GM03348 (cell line): ENCODE measurements at regions not wholly inside any gene's neighbourhood (a gene's known extent, or its start where the extent isn't known, plus 50 kb on each side); places are given as distances from the start of the nearest gene placed in this dataset.

Experiments used
- DNase-seq: peaks from one replicate; pipeline ENCODE4 v3.0.0; 2012; ENCODE audit warnings: low spot score

DNA sequence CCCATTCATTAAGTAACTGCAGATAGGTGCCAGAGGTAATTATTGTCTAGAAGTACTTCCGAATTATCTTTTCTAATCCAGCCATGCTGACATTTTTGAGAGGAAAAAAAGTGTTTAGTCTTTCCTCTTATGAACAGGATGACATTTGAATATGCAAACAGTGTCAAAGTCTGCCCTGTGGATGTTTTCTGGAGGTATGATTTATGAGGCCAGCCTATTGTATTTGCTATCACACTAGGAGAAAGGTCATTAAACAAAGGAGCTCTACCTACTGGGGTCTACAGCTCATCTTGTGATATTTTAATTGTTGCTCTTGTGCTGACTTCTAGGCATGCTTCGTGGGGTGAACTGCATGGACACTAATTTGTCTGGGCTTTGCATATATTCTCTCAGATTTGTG lies 559.7 kb upstream of the CAMK1G start:
- DNase-seq = no peak

- DNase-seq = peak; percentile 12
These were observed 553.8 kb upstream of the CAMK1G start for GRCh38 chr1:209029737-209030136.

- DNase-seq = no peak
These were observed 552.9 kb upstream of the CAMK1G start for GRCh38 chr1:209030454-209031167.

GRCh38 chr1:209037064-209037463 lies 546.5 kb upstream of the CAMK1G start:
- no peak for DNase-seq

DNA sequence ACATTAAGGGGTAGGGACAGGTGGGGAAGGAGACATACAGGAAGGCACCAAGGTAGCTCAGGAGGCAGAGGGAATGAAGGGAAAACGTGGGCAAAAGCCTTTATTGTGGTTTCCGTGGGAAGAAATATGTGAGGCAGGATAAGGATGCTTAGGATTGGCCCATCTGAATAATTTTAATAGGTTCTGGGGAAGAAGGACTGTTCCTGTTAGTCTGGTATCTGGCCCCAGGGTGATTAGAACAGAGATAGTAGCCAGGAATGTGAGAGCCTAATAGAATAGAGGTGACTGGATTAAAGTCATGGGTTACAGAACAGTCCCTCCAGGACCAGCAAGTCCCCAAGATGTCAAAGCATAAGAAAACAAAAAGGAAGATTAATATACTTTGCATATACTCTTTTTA lies 545.2 kb upstream of the CAMK1G start:
- DNase-seq = no peak

- DNase-seq = no peak
These were observed 544.8 kb upstream of the CAMK1G start for GRCh38 chr1:209038735-209039134.

GRCh38 chr1:209040351-209040750 lies 543.2 kb upstream of the CAMK1G start:
- DNase-seq = no peak

- no peak for DNase-seq
These were observed 541.6 kb upstream of the CAMK1G start for GRCh38 chr1:209041927-209042326.

- no peak for DNase-seq
These were observed 541.1 kb upstream of the CAMK1G start for GRCh38 chr1:209042413-209042812.

GRCh38 chr1:209045331-209046057 lies 538.0 kb upstream of the CAMK1G start:
- DNase-seq = peak; percentile 9

DNA sequence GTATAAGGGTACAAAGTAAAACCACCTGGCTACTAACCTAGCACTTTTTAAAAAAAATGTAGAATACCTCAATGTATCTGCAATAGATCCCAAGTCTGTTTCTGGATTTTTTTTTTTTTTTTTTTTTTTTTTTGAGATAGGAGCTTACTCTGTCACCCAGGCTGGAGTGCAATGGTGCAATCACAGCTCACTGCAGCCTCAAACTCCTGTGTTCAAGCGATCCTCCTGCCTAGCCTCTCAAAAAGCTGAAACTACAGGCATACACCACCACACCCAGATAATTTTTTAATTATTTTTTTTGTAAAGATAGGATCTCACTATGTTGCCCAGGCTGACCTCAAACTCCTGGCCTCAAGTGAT lies 537.5 kb upstream of the CAMK1G start:
- DNase-seq = no peak

GRCh38 chr1:209046935-209047334 lies 536.6 kb upstream of the CAMK1G start:
- no peak for DNase-seq

- DNase-seq = peak; percentile 60
These were observed 534.4 kb upstream of the CAMK1G start for GRCh38 chr1:209048941-209049669.

DNA sequence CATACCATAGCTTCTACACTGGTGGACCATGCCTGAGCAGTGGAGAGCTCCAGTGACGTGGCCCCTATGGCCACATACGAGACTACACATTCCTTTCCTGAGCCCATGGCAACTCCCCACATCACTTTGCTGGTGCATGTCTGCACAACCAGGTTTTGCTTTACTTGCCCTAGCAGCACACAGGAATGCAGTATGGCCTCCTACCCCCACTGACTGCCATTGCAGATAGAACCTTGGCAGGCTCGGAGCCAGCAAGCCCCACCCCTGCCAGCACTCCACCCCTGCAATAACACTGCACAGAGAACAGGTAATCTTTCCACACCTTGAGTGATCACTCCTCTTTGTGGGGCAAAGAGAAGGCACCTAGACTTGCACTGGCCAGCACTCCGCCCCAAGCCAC lies 531.9 kb upstream of the CAMK1G start:
- no peak for DNase-seq

- no peak for DNase-seq
These were observed 529.9 kb upstream of the CAMK1G start for GRCh38 chr1:209053587-209053986.

DNA sequence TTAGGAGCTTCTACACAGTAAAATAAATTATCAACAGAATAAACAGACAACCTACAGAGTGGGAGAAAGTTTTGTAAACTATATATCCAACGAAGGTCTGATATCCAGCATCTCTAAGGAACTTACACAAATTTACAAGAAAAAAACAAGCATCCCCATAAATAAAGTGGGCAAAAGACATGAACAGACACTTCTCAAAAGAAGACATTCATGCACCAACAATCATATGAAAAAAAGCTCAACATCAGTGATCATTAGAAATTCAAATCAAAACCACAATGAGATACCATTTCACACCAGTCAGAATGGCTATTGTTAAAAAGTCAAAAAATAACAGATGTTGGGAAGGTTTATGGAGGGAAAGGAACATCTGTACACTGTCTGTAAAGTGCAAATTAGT lies 526.4 kb upstream of the CAMK1G start:
- no peak for DNase-seq

- DNase-seq = no peak
These were observed 525.6 kb upstream of the CAMK1G start for GRCh38 chr1:209057901-209058300.

- no peak for DNase-seq
These were observed 524.1 kb upstream of the CAMK1G start for GRCh38 chr1:209059376-209059775.

DNA sequence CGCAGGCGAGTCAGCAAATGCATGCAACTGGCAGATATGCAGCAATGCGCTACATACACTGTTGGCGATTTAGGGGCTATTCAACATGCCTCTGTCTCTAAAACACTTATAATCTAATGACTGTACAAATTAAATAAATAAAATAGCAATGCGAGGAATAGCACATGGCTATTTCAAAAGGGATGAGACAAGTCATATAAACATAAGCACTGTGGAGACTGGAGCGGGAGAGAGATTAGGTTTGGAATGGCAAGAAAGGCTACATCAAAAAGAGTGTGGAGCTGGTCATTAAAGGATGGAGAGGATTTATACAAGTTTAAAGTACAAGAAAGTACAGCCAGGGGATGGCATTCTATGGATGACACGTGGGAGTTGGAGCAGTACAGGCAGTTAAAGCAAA lies 523.5 kb upstream of the CAMK1G start:
- DNase-seq = no peak

GRCh38 chr1:209062081-209062620 lies 521.4 kb upstream of the CAMK1G start:
- DNase-seq = no peak

DNA sequence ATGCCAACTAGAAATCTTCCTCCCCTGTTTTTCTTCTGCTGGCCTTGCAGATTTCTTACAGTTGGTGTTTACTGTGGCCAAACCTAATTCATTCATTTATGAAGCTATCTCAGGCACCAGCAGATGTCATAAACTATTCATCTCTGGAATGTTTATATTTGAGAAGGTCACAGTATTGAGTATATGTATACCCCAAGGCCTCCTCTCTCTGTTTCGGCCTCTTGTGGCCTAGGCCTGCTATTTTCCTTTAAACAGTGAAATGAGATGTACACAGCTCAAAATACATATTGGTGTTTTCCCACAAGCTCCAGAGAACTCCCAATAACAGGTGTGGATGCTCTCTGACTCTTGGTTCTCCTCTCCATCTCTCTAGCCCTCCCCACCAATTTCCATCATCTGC lies 520.7 kb upstream of the CAMK1G start:
- DNase-seq = no peak

DNA sequence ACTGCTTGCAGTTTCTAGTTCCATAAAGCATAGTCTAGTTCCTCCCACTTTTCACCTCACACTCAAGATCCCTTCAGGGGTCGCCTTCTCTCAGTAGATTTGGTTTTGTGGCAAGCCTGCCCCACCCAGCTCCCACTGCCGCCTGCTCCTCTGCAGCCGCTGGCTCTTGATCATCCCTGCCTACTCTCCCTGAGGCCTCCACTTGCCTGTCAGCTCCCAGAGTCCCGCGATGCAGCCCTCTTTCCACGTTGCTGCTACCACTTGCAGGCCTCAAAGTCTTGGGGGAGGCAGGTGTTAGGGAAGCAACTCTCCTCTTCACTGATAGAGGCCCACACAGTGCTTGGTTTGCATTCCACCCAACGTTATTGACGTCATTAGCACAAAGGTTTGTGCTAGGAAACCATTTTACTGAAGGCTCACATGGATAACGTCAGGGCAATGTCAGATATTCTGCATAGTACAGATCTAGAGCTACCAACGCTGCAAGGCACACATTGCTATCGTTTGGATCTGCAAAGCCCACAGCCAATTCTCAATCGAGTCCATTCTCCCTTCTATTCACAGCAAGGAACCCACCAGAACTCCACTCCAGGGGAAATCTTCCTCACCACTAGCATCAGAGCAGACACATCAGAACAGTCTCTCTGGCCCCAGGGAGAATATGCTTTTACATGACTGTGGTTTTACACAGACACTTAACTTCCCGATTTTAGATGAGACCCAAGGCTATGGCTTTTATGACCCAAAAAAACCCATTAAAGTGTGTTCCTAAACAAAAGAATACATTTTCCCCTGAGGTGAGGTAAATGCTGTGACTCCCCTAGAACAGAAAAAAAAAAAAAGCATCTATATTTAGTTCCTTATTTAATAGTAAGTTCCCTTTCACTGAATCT lies 519.5 kb upstream of the CAMK1G start:
- no peak for DNase-seq
